ENCODE measurements at regions not wholly inside any gene's neighbourhood (a gene's known extent, or its start where the extent isn't known, plus 50 kb on each side); places are given as distances from the start of the nearest gene placed in this dataset.

- Histone ChIP-seq H2BK15ac (ENCODE audit: low read depth, low read length) (no peak overlapping the region), H3K4me3 (ENCODE audit: insufficient read depth, low read depth, low read length) (no peak overlapping the region), H3K4me2 (ENCODE audit: low read depth, low read length) (no peak overlapping the region), H3K23ac (ENCODE audit: low read depth, low read length) (no peak overlapping the region), H2BK5ac (ENCODE audit: low read depth, low read length, poor library complexity, severe bottlenecking) (no peak overlapping the region), H2BK120ac (ENCODE audit: low read depth, low read length) (no peak overlapping the region), H3K9me3 (ENCODE audit: control insufficient read depth, insufficient read depth, low read length) (no peaks in the 10 kb centered on the region), H4K91ac (ENCODE audit: insufficient read depth, low read depth, low read length) (no peak overlapping the region), H3K4ac (ENCODE audit: low read depth, low read length) (no peak overlapping the region), H2BK20ac (ENCODE audit: low read depth, low read length) (no peak overlapping the region), H2AK5ac (ENCODE audit: low read depth, low read length) (no peak overlapping the region), H4K5ac (ENCODE audit: low read depth, low read length) (no peak overlapping the region), H3K9ac (ENCODE audit: low read depth, low read length) (no peak overlapping the region), H3K4me1 (ENCODE audit: control insufficient read depth, insufficient read depth, low read length) (peaks cover 5% of the 10 kb centered on the region; the same call in 1 of the 2 replicates), H4K8ac (ENCODE audit: low read depth in 2 of 2, low read length in 2 of 2) (no peak overlapping the region), H3K18ac (ENCODE audit: low read depth, low read length) (no peak overlapping the region), H4K20me1 (ENCODE audit: insufficient read depth, low read length) (no peaks in the 10 kb centered on the region), H3K79me1 (ENCODE audit: low read depth in 1 of 2, low read length in 2 of 2) (no peaks in the 10 kb centered on the region), H3K27me3 (ENCODE audit: control insufficient read depth, insufficient read depth, low read length) (peaks cover 11% of the 10 kb centered on the region), H3K9me1 (ENCODE audit: insufficient read depth, low read length) (no peaks in the 10 kb centered on the region), H2AK9ac (replicated peaks; ENCODE audit: low read depth, low read length, poor library complexity) (no peak overlapping the region), H3K27ac (ENCODE audit: insufficient read depth, low read length) (no peak overlapping the region), H2AFZ (replicated peaks; ENCODE audit: low read length, poor library complexity) (no peak overlapping the region), H3K36me3 (ENCODE audit: control insufficient read depth, insufficient read depth, low read length) (no peaks in the 10 kb centered on the region), H3K14ac (replicated peaks; ENCODE audit: low read depth, low read length) (no peak overlapping the region), H3K56ac (ENCODE audit: extremely low read depth, insufficient read depth, low read length) (no peak overlapping the region)
- in situ Hi-C loops (cut with MboI; ENCODE audit: low sequenced_read_pairs) = no loop called here
- CTCF ChIA-PET = no interaction called here
- TF ChIP-seq ELK1 (IDR thresholded peaks at IDR 0.05; ENCODE audit: borderline replicate concordance, low read depth, low read length) (no peak), RCOR1 (IDR thresholded peaks at IDR 0.05; ENCODE audit: insufficient replicate concordance, low read length) (no peak), RAD21 (IDR thresholded peaks at IDR 0.05; ENCODE audit: low read length) (no peak), POLR2A (IDR thresholded peaks at IDR 0.05; ENCODE audit: low read depth, low read length) (no peak), MXI1 (IDR thresholded peaks at IDR 0.05; ENCODE audit: borderline replicate concordance, low read depth, low read length) (no peak), MAFK (IDR thresholded peaks at IDR 0.05; ENCODE audit: low read depth, low read length) (no peak), USF2 (IDR thresholded peaks at IDR 0.05; ENCODE audit: low read depth, low read length) (no peak), CEBPB (IDR thresholded peaks at IDR 0.05; ENCODE audit: low read depth, low read length) (no peak), SMC3 (IDR thresholded peaks at IDR 0.05; ENCODE audit: low read depth, low read length) (no peak), MAZ (IDR thresholded peaks at IDR 0.05; ENCODE audit: borderline replicate concordance, low read depth, low read length) (no peak), CHD1 (IDR thresholded peaks at IDR 0.05; ENCODE audit: low read depth, low read length) (no peak)
- dilution Hi-C loops (cut with HindIII; ENCODE audit: low sequenced_read_pairs, unreplicated experiment) = no loop called here
- ATAC-seq (ENCODE audit: low read depth) = no peak
- intact Hi-C loops (cut with micrococcal nuclease) = no loop called here
- no peak for DNase-seq
- WGBS, 2 experiments (ENCODE audit: extremely low coverage in 2 of 2, insufficient read length in 1 of 2) = 92% methylated on average over 2 of the region's 5 CpGs; no CpG with 5 or more reads in 1 of the 2 experiments
- POLR2A ChIA-PET (ENCODE audit: unreplicated experiment) = interaction anchor here (0.7 kb wide), 1 partner anchor 39 kb away, joined by 12 read pairs; no protein-coding TSS in a partner anchor
- BruUV-seq (replicated peaks) = no TSS peak
Observed at GRCh38 chr9:107612136-107612535, 122.6 kb upstream of the KLF4 start.
